Lung microvascular endothelial cell (primary cell): ENCODE measurements at regions not wholly inside any gene's neighbourhood (a gene's known extent, or its start where the extent isn't known, plus 50 kb on each side); places are given as distances from the start of the nearest gene placed in this dataset.
A peak's percentile ranks its signal among the peaks of the same experiment; 100 is the strongest.

Experiments
- DNase-seq, 2 donors: peaks; one replicate each; pipeline versions ENCODE4 v3.0.0 to v3.0.0-alpha.2; 2010; ENCODE audit warnings: low read depth in 2 of 2

- DNase-seq: peak; percentile 47 to 55
Observed at GRCh38 chr7:16061630-16062029, 359.7 kb downstream of the CRPPA start.

GRCh38 chr7:16061011-16061410 lies 360.3 kb downstream of the CRPPA start:
- DNase-seq: no peak

GRCh38 chr7:16060502-16060901 lies 360.8 kb downstream of the CRPPA start:
- DNase-seq: peak in 1 of 2 donors; percentile 10

- DNase-seq: no peak
Observed at GRCh38 chr7:16055263-16055976, 365.9 kb downstream of the CRPPA start.

- no peak for DNase-seq
Observed at GRCh38 chr7:16051561-16052255, 365.2 kb upstream of the MEOX2 start.

GRCh38 chr7:16046041-16046440 lies 359.6 kb upstream of the MEOX2 start:
- no peak for DNase-seq

- no peak for DNase-seq
Observed at GRCh38 chr7:16045296-16045695, 358.8 kb upstream of the MEOX2 start.

GRCh38 chr7:16044645-16045044 lies 358.2 kb upstream of the MEOX2 start:
- no peak for DNase-seq

GRCh38 chr7:16040346-16040745 lies 353.9 kb upstream of the MEOX2 start:
- peak in 1 of 2 donors; percentile 18 for DNase-seq

- DNase-seq: no peak
Observed at GRCh38 chr7:16038906-16039305, 352.4 kb upstream of the MEOX2 start.

GRCh38 chr7:16035392-16035791 lies 348.9 kb upstream of the MEOX2 start:
- no peak for DNase-seq

- DNase-seq: no peak
Observed at GRCh38 chr7:16034866-16035265, 348.4 kb upstream of the MEOX2 start.

- DNase-seq: peak in 1 of 2 donors; percentile 54
Observed at GRCh38 chr7:16034353-16034752, 347.9 kb upstream of the MEOX2 start.

GRCh38 chr7:16033233-16033632 lies 346.8 kb upstream of the MEOX2 start:
- no peak for DNase-seq

GRCh38 chr7:16028636-16029035 lies 342.2 kb upstream of the MEOX2 start:
- DNase-seq: no peak

GRCh38 chr7:16028103-16028502 lies 341.6 kb upstream of the MEOX2 start:
- peak; percentile 58 to 96 for DNase-seq

- peak in 1 of 2 donors; percentile 3 for DNase-seq
Observed at GRCh38 chr7:16027396-16027795, 340.9 kb upstream of the MEOX2 start.

- DNase-seq: peak; percentile 63 to 67
Observed at GRCh38 chr7:16026253-16027020, 340.0 kb upstream of the MEOX2 start.

GRCh38 chr7:16025696-16026095 lies 339.2 kb upstream of the MEOX2 start:
- no peak for DNase-seq

GRCh38 chr7:16023503-16023902 lies 337.0 kb upstream of the MEOX2 start:
- peak; percentile 19 to 50 for DNase-seq

- DNase-seq: peak; percentile 52 to 68
Observed at GRCh38 chr7:16023046-16023445, 336.6 kb upstream of the MEOX2 start.

- DNase-seq: peak in 1 of 2 donors; percentile 45
Observed at GRCh38 chr7:16021851-16022250, 335.4 kb upstream of the MEOX2 start.
